WERI-Rb-1 (cell line): ENCODE measurements at regions not wholly inside any gene's neighbourhood (a gene's known extent, or its start where the extent isn't known, plus 50 kb on each side); places are given as distances from the start of the nearest gene placed in this dataset.

Source experiments
- DNase-seq: peaks from one replicate; pipeline ENCODE4 v3.0.0-alpha.2; 2020
- H3K27ac ChIP-seq: fragments of 250-450 bp; sonication (Bioruptor Pico); 2 replicates; pipeline ENCODE4 v1.5.1; 2020; ENCODE audit warnings: mild to moderate bottlenecking, moderate library complexity
- H3K27me3 ChIP-seq: fragments of 250-450 bp; sonication (Bioruptor Pico); 2 replicates; pipeline ENCODE4 v1.5.1; 2021; ENCODE audit warnings: mild to moderate bottlenecking, low read depth, moderate library complexity; ENCODE audit not compliant: insufficient read depth, severe bottlenecking
- H3K36me3 ChIP-seq: fragments of 250-450 bp; sonication (Bioruptor Pico); 2 replicates; pipeline ENCODE4 v1.5.1; 2020; ENCODE audit warnings: mild to moderate bottlenecking, moderate library complexity
- H3K4me3 ChIP-seq: 2 replicates; pipeline ENCODE4 v1.5.1; 2011; ENCODE audit warnings: low read depth, mild to moderate bottlenecking, control low read depth, low read length
- H3K9me3 ChIP-seq: fragments of 250-450 bp; sonication (Bioruptor Pico); 2 replicates; pipeline ENCODE4 v1.5.1; 2021; ENCODE audit warnings: mild to moderate bottlenecking, moderate library complexity; ENCODE audit not compliant: severe bottlenecking
- CTCF ChIP-seq: IDR thresholded peaks from 2 replicates; pipeline ENCODE4 v1.5.1; 2011; ENCODE audit warnings: low read depth, mild to moderate bottlenecking, control low read depth, inconsistent platforms, low read length

GRCh38 chr3:70558956-70559355 is 246.5 kb upstream of the MDFIC2 start:
- H3K4me3 ChIP-seq: no peak overlapping the region
- no peaks in the 10 kb centered on the region for H3K36me3 ChIP-seq
- H3K9me3 ChIP-seq: no peaks in the 10 kb centered on the region
- H3K27ac ChIP-seq: no peak overlapping the region
- no peak for DNase-seq
- TF ChIP-seq CTCF: no peak
- H3K27me3 ChIP-seq: no peaks in the 10 kb centered on the region

DNA sequence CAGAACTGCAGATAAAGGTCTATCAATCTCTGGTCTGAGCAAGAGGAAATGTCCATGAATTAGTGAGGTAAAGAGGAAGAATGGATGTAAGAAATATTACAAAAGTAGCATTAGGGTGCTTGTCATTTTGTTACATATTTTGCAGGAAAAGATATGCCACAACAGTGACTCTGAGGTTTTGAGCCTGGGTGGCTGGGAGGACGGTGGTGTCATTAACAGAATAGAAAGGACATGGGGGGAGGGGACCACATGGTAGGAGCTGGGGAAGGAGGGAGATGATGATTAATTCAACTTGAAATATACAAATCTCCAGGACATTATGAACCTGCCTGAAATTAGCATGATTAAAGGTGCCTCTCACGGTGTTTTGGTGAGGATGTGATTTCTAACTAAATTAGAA is 245.5 kb upstream of the MDFIC2 start:
- Histone ChIP-seq H3K36me3 (no peaks in the 10 kb centered on the region), H3K9me3 (no peaks in the 10 kb centered on the region), H3K27ac (no peak overlapping the region), H3K27me3 (no peaks in the 10 kb centered on the region), H3K4me3 (no peak overlapping the region)
- no peak for DNase-seq
- TF ChIP-seq CTCF: no peak

- no peak for TF ChIP-seq CTCF
- Histone ChIP-seq H3K27ac (no peak overlapping the region), H3K9me3 (no peaks in the 10 kb centered on the region), H3K4me3 (no peak overlapping the region), H3K36me3 (no peaks in the 10 kb centered on the region), H3K27me3 (no peaks in the 10 kb centered on the region)
- no peak for DNase-seq
These were observed 243.6 kb upstream of the MDFIC2 start for GRCh38 chr3:70556056-70556455.

- no peaks in the 10 kb centered on the region for H3K36me3 ChIP-seq
- no peak overlapping the region for H3K4me3 ChIP-seq
- TF ChIP-seq CTCF: no peak
- DNase-seq: no peak
- H3K9me3 ChIP-seq: no peaks in the 10 kb centered on the region
- H3K27ac ChIP-seq: no peak overlapping the region
- H3K27me3 ChIP-seq: no peaks in the 10 kb centered on the region
These were observed 241.7 kb upstream of the MDFIC2 start for GRCh38 chr3:70554170-70554569.

GRCh38 chr3:70550723-70551319 is 238.4 kb upstream of the MDFIC2 start:
- Histone ChIP-seq H3K36me3 (no peaks in the 10 kb centered on the region), H3K4me3 (no peak overlapping the region), H3K27me3 (peaks cover 3% of the 10 kb centered on the region), H3K27ac (no peak overlapping the region), H3K9me3 (no peaks in the 10 kb centered on the region)
- TF ChIP-seq CTCF: peak; percentile 78
- peak; percentile 70 for DNase-seq

DNA sequence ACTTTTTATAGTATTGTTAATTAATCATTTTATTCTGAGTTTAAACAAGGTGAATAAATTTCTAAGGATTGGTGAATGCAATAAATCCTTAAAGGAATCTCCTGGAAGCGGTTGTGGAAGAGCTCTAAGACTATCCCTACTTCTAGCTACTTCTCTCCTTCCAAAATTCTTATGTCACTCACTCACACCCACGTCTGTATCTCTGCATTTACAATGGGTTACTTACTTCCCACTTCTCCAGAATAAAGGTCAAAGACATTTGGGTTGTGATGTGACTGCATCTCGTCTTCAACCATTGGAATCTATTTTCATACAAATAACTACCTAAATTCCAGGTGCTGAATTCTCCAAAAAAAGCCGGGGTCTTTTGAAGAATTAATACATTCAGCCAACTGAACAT is 234.2 kb upstream of the MDFIC2 start:
- no peak for TF ChIP-seq CTCF
- no peak for DNase-seq
- Histone ChIP-seq H3K36me3 (no peaks in the 10 kb centered on the region), H3K9me3 (no peaks in the 10 kb centered on the region), H3K4me3 (no peak overlapping the region), H3K27ac (no peak overlapping the region), H3K27me3 (peaks cover 3% of the 10 kb centered on the region)
